ENCODE measurements at regions not wholly inside any gene's neighbourhood (a gene's known extent, or its start where the extent isn't known, plus 50 kb on each side); places are given as distances from the start of the nearest gene placed in this dataset.

DNA sequence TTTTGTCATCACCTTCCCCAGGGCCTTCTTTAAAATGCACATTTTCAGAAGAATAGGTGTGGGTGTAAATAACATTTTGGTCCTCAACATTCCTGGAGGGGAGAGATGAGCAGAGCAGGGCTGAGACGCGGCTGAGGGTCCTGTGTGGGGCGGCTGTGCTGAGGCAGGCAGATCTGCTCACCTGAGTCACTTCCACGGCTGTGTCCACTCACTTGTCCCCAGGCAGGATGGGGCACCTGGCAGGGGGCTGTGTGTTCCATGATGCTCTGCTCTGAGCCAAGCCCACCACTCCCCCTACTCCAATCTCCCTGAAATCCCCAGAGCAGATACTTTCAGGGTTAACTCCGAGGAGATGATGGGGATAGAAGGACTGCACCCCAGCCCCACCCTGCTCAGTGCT lies 93.8 kb downstream of the GLRX3 start:
- 0 out of 2 replicates have a peak, but pooled peaks cover 4% of the 10 kb centered on the region for H3K9me3 ChIP-seq (ENCODE audit: low read length)
- peaks cover 6% of the 10 kb centered on the region; the same call in 1 of the 2 replicates for H3K27me3 ChIP-seq (ENCODE audit: insufficient read depth, low read length)
- no peaks in the 10 kb centered on the region for H3K36me3 ChIP-seq (ENCODE audit: insufficient read depth, low read length)
- no peak overlapping the region for H3K9ac ChIP-seq (ENCODE audit: low read length)
- no peak overlapping the region for H3K4me3 ChIP-seq (ENCODE audit: low read depth, low read length, poor library complexity, severe bottlenecking)
- H3K79me2 ChIP-seq (ENCODE audit: insufficient read depth, low read length): no peaks in the 10 kb centered on the region
- TF ChIP-seq EZH2 (IDR thresholded peaks at IDR 0.05; ENCODE audit: borderline replicate concordance, low read length) (no peak), CTCF (IDR thresholded peaks at IDR 0.05; ENCODE audit: low read length) (no peak)
- H3K4me1 ChIP-seq (ENCODE audit: insufficient read depth, low read length, severe bottlenecking): no peaks in the 10 kb centered on the region
- no peaks in the 10 kb centered on the region for H3K9me2 ChIP-seq (ENCODE audit: low read depth, low read length)
- H4K20me1 ChIP-seq (ENCODE audit: insufficient read depth, low read length): no peaks in the 10 kb centered on the region
- H3K27ac ChIP-seq (ENCODE audit: low read depth, low read length, poor library complexity, severe bottlenecking): no peak overlapping the region
- no peak overlapping the region for H3K4me2 ChIP-seq (ENCODE audit: low read length)
- no peaks in the 10 kb centered on the region for H3F3A ChIP-seq (ENCODE audit: insufficient read depth, low read length)
- H2AFZ ChIP-seq (ENCODE audit: low read length): no peak overlapping the region

GRCh38 chr10:130230611-130231010 lies 94.4 kb downstream of the GLRX3 start:
- no peaks in the 10 kb centered on the region for H3F3A ChIP-seq (ENCODE audit: insufficient read depth, low read length)
- H3K9ac ChIP-seq (ENCODE audit: low read length): no peak overlapping the region
- no peak overlapping the region for H3K4me2 ChIP-seq (ENCODE audit: low read length)
- no peaks in the 10 kb centered on the region for H3K79me2 ChIP-seq (ENCODE audit: insufficient read depth, low read length)
- TF ChIP-seq CTCF (IDR thresholded peaks at IDR 0.05; ENCODE audit: low read length): no peak
- TF ChIP-seq EZH2 (IDR thresholded peaks at IDR 0.05; ENCODE audit: borderline replicate concordance, low read length): no peak
- H3K9me3 ChIP-seq (ENCODE audit: low read length): 0 out of 2 replicates have a peak, but pooled peaks cover 4% of the 10 kb centered on the region
- H3K27ac ChIP-seq (ENCODE audit: low read depth, low read length, poor library complexity, severe bottlenecking): no peak overlapping the region
- H3K9me2 ChIP-seq (ENCODE audit: low read depth, low read length): no peaks in the 10 kb centered on the region
- H2AFZ ChIP-seq (ENCODE audit: low read length): no peak overlapping the region
- no peaks in the 10 kb centered on the region for H4K20me1 ChIP-seq (ENCODE audit: insufficient read depth, low read length)
- peaks cover 7% of the 10 kb centered on the region; the same call in 1 of the 2 replicates for H3K27me3 ChIP-seq (ENCODE audit: insufficient read depth, low read length)
- H3K4me3 ChIP-seq (ENCODE audit: low read depth, low read length, poor library complexity, severe bottlenecking): no peak overlapping the region
- no peaks in the 10 kb centered on the region for H3K4me1 ChIP-seq (ENCODE audit: insufficient read depth, low read length, severe bottlenecking)
- no peaks in the 10 kb centered on the region for H3K36me3 ChIP-seq (ENCODE audit: insufficient read depth, low read length)

DNA sequence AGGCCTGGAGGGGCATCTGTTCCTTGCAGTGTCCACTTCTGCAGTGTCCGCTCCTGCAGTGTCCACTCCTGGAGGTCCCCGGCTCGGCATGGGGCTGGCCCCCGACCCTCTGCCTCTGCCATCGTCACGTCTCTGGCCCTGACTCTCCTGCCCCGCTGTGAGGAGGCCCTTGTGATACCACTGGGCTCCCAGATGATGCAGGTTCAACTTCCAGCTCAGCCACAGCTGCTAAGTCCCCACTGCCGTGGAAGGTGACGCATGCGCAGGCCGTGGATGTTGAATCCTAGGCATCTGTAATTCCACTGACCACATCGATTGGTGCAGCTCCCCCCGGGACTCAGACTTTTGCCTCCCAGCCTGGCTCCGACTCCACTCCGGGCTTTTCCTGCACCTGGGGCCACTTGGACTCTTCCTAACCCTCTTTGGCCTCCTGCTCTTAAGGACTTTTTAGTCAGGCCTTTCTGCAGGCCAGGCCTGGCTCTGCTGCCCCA lies 95.1 kb downstream of the GLRX3 start:
- Histone ChIP-seq H3K79me2 (ENCODE audit: insufficient read depth, low read length) (no peaks in the 10 kb centered on the region), H3K4me2 (ENCODE audit: low read length) (no peak overlapping the region), H3K9me3 (ENCODE audit: low read length) (0 out of 2 replicates have a peak, but pooled peaks cover 4% of the 10 kb centered on the region), H3K4me1 (ENCODE audit: insufficient read depth, low read length, severe bottlenecking) (no peaks in the 10 kb centered on the region), H3K9me2 (ENCODE audit: low read depth, low read length) (no peaks in the 10 kb centered on the region), H4K20me1 (ENCODE audit: insufficient read depth, low read length) (no peaks in the 10 kb centered on the region), H3K27ac (ENCODE audit: low read depth, low read length, poor library complexity, severe bottlenecking) (no peak overlapping the region), H2AFZ (ENCODE audit: low read length) (no peak overlapping the region), H3K9ac (ENCODE audit: low read length) (no peak overlapping the region), H3K4me3 (ENCODE audit: low read depth, low read length, poor library complexity, severe bottlenecking) (no peak overlapping the region), H3K36me3 (ENCODE audit: insufficient read depth, low read length) (no peaks in the 10 kb centered on the region), H3K27me3 (ENCODE audit: insufficient read depth, low read length) (peaks cover 9% of the 10 kb centered on the region; the same call in 1 of the 2 replicates), H3F3A (ENCODE audit: insufficient read depth, low read length) (no peaks in the 10 kb centered on the region)
- TF ChIP-seq CTCF (IDR thresholded peaks at IDR 0.05; ENCODE audit: low read length): no peak
- no peak for TF ChIP-seq EZH2 (IDR thresholded peaks at IDR 0.05; ENCODE audit: borderline replicate concordance, low read length)
